ENCODE measurements at regions not wholly inside any gene's neighbourhood (a gene's known extent, or its start where the extent isn't known, plus 50 kb on each side); places are given as distances from the start of the nearest gene placed in this dataset.

DNA sequence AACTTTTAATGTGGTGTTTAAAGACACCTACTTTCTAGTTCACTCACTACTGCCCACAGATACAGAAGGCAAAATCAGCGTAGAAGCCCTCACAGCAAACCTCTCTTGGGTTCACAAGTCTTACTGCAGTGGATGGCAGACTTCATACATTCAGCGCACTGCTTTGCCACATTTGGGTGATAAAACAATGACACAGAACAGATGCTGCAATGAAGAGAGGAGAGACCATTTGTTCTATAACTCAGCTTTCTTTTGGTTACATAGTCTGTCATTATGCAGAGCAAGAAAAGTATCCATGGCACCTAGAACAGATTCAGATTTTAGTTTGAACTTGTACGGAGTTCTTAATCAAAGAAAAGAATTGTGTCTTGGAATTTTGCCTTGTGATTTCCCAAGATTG is 459.0 kb downstream of the BCAT1 start:
- no peak overlapping the region for H3K27ac ChIP-seq
- H3K4me3 ChIP-seq = no peak overlapping the region

DNA sequence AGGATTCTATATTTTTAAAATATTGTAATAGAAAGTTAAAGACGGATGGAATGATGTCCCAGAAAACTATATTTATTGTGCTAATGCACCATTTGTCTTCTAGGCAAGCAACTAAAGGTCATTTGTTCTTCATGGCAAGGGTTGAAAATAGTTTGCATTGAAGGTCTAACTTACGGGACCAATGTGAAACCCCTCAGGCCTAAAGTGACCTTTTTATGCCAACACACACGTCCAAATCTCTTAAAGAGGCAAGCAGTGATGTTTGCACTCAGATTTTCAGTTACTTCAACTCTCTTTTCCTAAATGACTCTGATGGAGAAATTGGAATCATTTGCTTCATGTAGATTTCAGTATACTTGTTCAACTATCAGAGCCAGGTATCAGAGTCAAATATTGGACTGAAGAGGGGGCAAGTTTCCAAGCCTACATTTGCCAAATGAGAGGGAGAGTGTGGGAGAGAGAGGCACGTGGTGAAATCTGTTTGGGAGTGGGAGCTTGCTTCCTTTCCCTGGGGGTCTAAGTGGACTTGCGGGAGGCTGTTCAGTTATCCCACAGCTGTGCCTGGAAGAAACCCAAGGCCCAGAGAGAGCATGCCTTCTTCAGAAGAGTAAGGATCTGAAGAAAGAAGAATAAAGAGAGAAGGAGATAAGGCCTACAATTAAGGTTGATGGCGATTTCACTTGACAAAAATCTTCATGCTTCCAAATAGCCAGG is 459.8 kb downstream of the BCAT1 start:
- H3K27ac ChIP-seq = no peak overlapping the region
- H3K4me3 ChIP-seq = no peak overlapping the region

DNA sequence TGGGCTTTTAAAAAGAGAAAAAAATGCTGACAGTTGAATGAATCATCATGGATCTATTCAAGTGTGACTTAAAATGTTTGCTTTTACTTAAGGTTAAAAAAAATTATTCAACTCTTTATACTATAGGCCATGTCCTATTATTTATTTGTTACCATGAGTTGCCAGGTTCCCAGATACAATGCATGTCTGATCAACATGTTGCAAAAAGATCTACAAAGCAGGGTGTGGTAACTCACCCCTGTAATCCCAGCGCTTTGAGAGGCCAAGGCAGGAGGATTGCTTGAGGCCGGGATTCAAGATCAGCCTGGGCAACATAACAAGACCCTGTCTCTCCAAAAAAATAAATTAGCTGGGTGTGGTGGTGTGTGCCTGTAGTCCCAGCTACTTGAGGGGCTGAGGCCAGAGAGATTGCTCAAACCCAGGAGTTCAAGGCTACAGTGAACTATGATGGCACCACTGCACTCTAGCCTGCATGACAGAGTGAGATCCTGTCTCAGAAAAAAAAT is 460.8 kb downstream of the BCAT1 start:
- no peak overlapping the region for H3K27ac ChIP-seq

DNA sequence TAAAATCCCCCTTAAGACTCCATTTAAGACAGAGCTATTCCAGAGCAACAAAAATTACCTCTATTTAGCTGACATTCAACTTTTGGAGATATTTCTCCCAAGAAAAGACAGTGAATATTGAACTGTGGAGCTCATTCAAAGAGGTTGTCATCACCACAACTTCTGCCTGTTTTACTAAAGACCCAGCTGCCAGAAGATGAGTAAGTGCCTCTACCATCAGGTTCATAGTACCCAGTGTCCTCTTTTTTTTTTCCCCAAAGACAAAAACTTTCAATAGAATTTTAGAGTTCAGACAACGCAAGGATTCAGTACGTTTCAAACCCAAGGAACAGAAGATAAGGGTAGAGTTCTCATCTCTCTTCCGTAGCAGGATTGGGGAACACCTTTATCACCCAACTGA is 461.3 kb downstream of the BCAT1 start:
- no peak overlapping the region for H3K27ac ChIP-seq
- H3K4me3 ChIP-seq = no peak overlapping the region

More for the DNA sequence above, 460.8 kb downstream of the BCAT1 start:
- no peak overlapping the region for H3K4me3 ChIP-seq

DNA sequence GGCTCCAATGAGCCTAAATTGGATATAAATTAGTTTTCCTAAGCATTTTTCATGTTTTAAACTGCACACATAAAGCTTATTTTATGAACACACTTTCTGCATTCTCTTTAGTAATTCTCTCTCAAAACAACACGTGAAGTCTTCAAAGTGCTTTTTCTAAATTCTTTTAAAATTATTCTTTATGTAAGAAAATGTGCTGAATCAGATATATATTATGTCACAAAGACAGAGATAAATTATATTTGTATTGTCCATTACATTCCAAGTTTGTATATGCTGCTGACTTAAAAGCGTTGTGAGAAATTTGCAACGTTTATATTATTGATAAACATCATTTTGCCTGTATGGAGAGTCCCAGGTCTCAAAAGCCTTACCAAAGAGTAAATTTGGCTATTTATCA is 465.2 kb downstream of the BCAT1 start:
- H3K4me3 ChIP-seq = no peak overlapping the region
- no peak overlapping the region for H3K27ac ChIP-seq

DNA sequence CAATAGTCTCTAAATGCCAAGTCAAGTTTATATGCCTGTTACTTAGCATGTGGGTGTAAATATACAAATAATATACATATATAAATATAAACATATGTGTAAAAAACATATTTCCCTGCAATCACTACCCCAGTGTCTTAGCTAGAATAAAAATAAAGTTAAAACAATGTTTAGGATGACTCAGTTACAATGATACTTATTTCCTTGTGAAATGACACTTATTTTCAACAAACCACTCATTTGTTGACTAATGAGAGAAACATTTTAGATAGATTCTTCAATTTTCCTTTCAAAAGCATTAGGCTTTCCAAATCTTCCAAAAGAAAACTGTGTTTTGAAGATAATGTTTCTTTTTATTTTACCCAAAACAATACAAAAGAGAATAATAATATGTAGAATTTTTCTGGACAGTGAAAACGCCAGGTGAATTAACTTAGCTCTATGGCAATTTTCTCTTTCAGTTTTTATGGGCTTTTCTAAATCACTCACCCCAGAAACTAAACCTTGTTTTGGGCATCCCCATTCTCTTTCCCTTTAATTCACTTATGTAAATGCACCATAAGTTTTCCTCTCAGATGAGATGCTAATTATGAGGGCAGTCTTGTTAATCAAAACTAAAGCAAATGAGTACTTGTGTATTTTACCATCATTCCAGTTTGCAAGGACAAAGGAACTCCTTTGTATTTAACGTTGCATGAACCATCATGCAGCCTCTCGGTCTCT is 465.9 kb downstream of the BCAT1 start:
- Histone ChIP-seq H3K27ac (no peak overlapping the region), H3K4me3 (no peak overlapping the region)

DNA sequence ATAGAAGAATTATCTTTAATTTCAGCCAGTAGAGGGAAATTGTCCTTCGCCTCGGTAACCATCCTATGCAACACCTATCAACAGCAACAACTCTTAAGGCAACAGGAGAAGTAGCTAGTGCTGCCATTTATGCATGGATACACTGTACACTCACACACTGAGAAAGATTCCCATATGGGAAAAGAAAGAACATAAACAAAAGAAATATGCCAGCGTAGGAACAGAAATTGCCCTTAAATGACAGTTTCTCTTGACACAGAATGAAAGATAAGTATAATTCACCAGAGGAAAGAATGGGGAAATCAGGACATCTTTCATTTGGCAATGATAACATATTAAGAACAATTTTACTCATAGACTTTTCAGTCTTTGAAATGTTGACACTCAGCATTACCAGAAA is 466.9 kb downstream of the BCAT1 start:
- Histone ChIP-seq H3K4me3 (no peak overlapping the region), H3K27ac (no peak overlapping the region)

DNA sequence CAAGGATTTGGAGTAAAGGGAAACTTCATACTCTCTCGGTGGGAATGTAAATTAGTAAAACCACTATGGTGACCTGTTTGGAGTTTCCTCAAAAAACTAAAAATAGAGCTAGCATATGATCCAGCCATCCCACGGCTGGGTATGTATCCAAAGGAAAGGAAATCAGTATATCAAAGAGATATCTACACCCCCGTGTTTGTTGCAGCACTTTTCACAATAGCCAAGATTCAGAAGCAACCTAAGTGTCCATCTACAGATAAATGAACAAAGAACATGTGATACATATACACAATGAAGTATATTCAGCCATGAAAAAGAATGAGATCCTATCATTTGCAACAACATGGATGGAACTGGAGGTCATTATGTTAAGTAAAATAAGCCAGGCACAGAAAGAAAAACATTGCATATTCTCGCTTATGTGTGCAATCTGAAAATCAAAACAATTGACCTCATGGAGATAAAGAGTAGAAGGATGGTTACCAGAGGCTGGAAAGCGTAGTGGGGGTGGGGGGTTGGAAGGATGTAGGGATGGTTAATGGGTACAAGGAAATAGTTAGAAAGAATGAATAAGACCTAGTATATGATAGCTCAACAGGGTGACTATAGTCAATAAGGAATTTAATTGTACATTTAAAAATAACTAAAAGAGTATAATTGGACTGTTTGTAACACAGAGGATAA is 468.0 kb downstream of the BCAT1 start:
- Histone ChIP-seq H3K4me3 (no peak overlapping the region), H3K27ac (no peak overlapping the region)

DNA sequence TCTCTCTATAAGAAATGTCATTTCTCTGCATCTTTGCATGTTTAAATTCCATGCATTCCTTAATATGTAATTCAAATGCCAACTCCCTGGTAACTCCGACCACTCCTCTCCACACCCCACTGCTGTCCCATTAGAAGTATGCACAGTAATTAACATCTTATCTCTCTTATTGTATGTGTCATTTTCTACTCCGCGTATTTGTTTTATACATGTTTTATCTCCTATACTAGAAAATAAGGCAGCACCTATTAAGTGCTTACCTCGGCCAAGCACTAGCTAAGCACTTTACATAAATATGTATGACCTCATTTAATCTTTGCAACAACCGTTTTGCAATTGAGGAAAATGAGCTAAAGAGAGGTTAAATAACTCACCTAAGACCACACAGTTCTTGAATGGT is 469.8 kb downstream of the BCAT1 start:
- Histone ChIP-seq H3K27ac (no peak overlapping the region), H3K4me3 (no peak overlapping the region)

DNA sequence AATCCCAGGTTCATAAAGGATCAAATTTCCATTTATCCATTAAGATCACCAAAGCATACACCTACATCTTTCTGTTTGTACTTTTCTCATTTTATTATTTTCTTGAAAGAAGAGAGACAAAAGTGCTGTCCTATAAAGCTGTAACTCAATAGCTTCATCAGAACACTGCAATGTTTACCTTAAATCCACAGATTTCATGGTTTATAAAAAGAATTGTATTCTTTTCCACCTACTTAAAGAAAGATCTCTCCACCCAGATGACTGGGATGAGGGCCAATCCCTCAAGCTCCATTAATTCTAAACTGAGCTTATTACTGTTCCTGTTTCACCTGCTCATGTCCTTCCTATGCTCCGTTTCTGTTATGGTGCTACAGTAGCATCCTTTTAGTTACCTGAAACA is 470.6 kb downstream of the BCAT1 start:
- H3K27ac ChIP-seq = no peak overlapping the region
- H3K4me3 ChIP-seq = no peak overlapping the region

DNA sequence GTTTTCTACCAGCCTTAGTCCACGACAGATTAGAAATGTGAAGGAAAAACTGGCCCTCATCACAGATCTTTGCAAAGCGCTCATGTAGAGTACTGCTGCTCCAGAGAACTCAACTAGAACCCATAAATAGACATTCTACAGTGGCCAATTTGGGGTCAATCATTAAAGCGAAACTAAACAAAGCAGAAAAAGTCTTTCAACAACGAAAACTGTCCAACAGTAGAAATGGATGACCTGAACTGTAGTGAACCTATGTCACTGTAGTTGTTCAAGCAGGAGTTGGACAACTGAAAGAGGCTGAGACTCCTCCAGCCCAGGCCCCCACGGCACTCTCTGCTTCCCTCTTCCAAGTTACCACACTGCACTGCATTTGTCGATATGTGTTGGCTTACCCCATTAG is 472.6 kb downstream of the BCAT1 start:
- Histone ChIP-seq H3K27ac (no peak overlapping the region), H3K4me3 (no peak overlapping the region)

DNA sequence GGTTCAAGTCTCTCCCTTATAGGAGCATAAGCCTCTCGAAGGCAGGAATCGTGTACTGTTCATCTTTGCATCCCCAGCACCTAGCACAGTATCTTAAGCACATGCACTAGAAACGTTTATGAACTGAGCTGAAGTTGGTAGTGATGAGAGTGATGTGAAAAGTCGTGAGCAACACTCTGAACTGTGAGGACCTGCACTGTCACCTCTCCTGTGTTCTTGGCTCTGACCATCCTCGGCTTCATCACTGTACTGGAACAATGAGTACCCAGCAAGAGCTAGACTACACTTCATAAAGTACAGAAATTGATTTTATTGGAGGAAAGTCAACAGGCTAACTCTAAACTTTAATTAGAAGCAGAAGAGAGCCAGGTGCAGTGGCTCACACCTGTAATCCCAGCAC is 473.6 kb downstream of the BCAT1 start:
- H3K27ac ChIP-seq = no peak overlapping the region

DNA sequence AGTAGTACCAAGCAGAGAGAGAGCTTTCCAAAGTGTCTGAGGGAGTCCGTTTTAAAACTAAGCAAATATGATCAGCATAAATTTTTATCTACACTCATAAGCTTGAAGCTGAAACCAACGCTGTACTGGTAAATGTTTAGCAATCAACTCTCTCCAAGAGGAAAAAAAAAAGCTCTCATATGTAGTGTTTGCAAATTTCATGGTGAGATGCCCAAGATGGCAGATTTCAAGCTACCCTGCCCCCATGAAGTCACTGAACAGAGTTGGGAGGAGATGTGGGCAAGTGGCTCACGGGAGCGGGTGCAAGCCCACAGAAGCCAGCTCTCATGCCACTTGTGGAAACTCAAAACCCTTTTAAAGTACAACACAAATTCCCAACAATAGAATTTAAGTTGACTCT is 475.8 kb downstream of the BCAT1 start:
- Histone ChIP-seq H3K27ac (no peak overlapping the region), H3K4me3 (no peak overlapping the region)

More for the DNA sequence above, 473.6 kb downstream of the BCAT1 start:
- H3K4me3 ChIP-seq = no peak overlapping the region

DNA sequence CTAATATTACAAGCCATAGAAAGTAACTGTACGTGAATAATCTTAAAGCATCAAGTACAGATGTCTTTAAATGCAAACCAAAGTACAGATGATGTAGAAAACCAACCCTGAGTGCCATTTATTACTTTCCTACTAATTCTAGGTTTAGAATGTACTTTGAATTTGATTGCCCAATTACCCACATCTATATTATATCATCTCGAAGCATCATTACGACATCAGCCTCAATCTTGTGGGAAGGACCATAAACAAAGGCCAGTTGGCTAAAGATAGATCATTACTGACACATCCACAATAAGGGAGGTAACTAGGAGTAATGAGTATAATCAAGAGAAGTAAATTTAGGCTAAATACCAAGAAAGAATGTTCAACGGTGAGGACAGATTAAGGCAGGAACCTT is 478.9 kb downstream of the BCAT1 start:
- no peak overlapping the region for H3K27ac ChIP-seq

DNA sequence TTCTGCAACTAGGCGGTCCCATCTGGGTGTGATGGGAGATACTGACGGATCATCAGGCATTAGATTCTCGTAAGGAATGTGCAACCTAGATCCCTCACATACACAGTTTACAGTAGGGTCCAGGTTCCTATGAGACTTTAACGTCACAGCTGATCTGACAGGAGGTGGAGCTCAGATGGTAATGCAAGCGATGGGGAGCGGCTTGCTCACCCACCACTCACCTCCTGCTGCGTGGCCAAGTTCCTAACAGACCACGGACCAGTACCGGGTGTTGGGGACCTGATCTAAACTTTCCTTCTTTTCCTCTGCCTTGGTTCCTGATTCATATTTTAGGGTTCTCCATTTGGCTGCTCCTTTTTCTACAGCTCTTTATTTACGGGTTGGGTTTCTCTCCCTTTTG is 479.8 kb downstream of the BCAT1 start:
- no peak overlapping the region for H3K27ac ChIP-seq
- H3K4me3 ChIP-seq = no peak overlapping the region

More for the DNA sequence above, 478.9 kb downstream of the BCAT1 start:
- no peak overlapping the region for H3K4me3 ChIP-seq

DNA sequence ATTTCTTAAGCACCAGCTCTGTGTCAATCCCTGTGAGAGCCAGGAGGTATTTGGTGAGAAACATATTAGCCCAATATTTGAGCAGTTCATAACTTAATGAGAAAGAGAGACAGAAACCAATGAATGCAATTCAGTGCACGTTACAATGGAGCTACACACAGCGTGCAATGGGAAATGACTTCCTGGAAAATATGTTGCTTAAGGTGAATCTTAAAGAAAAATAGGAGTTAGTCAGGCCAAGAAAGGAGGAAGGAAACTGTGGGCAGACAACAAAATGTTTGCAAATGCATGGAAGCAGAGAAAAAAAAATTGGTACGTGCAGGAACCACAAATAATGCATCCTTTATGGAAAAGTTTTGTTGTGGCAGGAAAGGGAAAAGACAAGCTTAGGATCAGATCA is 481.7 kb downstream of the BCAT1 start:
- no peak overlapping the region for H3K4me3 ChIP-seq
- H3K27ac ChIP-seq = no peak overlapping the region

DNA sequence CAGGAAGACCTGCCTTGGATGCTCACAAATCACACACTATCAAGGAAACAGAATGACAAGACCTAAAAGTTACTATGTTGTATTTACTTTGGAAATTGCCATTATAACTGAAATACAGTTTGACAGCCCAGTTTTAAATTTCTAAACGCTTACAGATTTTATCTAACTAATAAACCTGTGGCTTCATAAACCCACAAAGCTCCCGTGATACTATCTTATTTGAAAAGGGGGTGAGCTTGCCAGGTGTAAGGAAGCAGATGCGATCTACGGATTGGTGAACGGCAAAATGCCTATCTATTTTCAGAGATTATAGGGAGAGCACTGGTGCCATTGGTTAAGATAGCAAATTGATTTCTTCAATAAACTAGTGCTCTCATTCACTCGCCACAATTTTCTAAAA is 485.5 kb downstream of the BCAT1 start:
- Histone ChIP-seq H3K27ac (no peak overlapping the region), H3K4me3 (no peak overlapping the region)

DNA sequence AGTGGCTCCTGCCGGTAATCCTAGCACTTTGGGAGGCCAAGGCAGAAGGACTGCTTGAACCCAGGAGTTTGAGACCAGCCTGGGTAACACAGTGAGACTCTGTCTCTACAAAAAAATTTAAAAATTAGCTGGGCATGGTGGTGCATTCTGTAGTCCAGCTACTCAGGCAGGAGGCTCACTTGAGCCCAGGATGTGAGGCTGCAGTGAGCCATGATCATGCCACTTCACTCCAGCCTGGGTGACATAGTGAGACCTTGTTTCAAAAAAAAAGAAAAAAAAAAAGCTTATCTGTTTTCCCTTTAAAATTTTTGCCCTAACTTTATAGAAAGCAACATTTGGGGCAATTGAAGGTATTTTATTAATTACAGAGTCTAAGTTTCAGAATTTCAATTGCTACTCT is 486.0 kb downstream of the BCAT1 start:
- Histone ChIP-seq H3K27ac (no peak overlapping the region), H3K4me3 (no peak overlapping the region)

DNA sequence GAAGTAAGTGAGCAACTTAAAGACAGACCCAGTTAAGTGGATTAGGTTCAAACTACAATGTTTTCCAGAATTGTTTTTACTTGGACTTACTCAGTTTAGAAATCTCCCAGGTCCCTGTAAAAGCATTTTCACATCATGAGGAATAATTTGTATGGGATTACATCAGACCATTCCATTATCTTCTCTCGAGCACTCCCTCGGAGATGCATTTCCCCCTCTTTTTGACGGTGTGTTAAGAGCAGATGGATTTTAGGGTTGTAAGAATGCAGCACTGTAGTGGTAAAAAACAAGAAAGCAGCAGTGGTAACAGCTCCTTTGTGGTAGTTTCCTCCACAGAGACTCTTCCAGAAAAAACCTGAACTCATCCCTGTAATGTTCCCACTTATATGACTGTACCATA is 488.4 kb downstream of the BCAT1 start:
- Histone ChIP-seq H3K27ac (no peak overlapping the region), H3K4me3 (no peak overlapping the region)

DNA sequence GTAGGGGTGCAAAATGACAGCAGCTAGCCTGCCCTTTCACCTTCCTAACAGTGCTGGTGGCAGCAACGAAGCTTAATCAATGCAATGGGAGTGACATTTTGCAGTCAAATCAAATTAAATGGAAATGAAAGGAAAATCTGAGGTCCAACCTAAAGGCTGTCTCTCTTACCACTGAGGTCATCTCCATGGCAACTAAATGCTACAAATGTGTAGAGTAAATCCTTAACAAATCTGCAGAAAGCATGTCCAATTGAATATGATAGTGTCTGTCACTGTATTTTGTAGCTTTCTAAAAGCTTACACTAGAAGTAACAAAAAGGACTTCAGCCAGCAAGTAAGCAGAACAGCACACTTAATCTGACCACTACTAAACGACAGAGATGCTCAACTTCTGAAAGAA is 488.8 kb downstream of the BCAT1 start:
- Histone ChIP-seq H3K4me3 (no peak overlapping the region), H3K27ac (no peak overlapping the region)

DNA sequence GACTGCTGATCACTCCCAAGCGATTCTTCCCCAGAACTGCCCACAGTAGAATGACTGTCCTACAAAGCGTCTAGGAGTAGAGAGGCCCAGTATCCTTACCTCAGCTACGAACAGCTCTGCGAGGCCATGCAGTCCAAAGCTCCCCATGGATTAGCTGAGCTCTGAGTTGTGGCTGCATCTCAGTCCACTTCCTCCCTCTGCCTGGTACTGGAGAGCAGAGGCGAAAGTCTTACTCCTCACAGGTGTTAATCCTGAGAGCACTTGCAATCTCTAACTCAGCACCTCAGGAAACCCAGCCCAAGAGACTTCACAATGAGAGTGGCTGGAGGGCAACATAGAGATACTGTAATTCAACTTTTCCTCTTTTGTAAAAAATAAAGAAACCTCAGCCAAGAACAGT is 493.1 kb downstream of the BCAT1 start:
- no peak overlapping the region for H3K27ac ChIP-seq
- no peak overlapping the region for H3K4me3 ChIP-seq

Measured in skin epidermis (tissue), 12 donors.